ENCODE measurements at regions not wholly inside any gene's neighbourhood (a gene's known extent, or its start where the extent isn't known, plus 50 kb on each side); places are given as distances from the start of the nearest gene placed in this dataset.

GRCh38 chr12:59491877-59492276 is 104.0 kb upstream of the SLC16A7 start (continued):
- TF ChIP-seq, protein P1, sequence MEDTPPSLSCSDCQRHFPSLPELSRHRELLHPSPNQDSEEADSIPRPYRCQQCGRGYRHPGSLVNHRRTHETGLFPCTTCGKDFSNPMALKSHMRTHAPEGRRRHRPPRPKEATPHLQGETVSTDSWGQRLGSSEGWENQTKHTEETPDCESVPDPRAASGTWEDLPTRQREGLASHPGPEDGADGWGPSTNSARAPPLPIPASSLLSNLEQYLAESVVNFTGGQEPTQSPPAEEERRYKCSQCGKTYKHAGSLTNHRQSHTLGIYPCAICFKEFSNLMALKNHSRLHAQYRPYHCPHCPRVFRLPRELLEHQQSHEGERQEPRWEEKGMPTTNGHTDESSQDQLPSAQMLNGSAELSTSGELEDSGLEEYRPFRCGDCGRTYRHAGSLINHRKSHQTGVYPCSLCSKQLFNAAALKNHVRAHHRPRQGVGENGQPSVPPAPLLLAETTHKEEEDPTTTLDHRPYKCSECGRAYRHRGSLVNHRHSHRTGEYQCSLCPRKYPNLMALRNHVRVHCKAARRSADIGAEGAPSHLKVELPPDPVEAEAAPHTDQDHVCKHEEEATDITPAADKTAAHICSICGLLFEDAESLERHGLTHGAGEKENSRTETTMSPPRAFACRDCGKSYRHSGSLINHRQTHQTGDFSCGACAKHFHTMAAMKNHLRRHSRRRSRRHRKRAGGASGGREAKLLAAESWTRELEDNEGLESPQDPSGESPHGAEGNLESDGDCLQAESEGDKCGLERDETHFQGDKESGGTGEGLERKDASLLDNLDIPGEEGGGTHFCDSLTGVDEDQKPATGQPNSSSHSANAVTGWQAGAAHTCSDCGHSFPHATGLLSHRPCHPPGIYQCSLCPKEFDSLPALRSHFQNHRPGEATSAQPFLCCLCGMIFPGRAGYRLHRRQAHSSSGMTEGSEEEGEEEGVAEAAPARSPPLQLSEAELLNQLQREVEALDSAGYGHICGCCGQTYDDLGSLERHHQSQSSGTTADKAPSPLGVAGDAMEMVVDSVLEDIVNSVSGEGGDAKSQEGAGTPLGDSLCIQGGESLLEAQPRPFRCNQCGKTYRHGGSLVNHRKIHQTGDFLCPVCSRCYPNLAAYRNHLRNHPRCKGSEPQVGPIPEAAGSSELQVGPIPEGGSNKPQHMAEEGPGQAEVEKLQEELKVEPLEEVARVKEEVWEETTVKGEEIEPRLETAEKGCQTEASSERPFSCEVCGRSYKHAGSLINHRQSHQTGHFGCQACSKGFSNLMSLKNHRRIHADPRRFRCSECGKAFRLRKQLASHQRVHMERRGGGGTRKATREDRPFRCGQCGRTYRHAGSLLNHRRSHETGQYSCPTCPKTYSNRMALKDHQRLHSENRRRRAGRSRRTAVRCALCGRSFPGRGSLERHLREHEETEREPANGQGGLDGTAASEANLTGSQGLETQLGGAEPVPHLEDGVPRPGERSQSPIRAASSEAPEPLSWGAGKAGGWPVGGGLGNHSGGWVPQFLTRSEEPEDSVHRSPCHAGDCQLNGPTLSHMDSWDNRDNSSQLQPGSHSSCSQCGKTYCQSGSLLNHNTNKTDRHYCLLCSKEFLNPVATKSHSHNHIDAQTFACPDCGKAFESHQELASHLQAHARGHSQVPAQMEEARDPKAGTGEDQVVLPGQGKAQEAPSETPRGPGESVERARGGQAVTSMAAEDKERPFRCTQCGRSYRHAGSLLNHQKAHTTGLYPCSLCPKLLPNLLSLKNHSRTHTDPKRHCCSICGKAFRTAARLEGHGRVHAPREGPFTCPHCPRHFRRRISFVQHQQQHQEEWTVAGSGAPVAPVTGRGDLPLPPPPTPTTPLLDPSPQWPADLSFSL (CRISPR knock-in tag; IDR thresholded peaks at IDR 0.05): no peak
- no peak for TF ChIP-seq ASH2L (IDR thresholded peaks at IDR 0.05; ENCODE audit: insufficient read length, low read depth, low read length)
- no peak for TF ChIP-seq THAP11 (CRISPR knock-in tag; IDR thresholded peaks at IDR 0.05)
- no peak for TF ChIP-seq KMT2B (CRISPR knock-in tag; IDR thresholded peaks at IDR 0.05)
- TF ChIP-seq ZNF552 (CRISPR knock-in tag; IDR thresholded peaks at IDR 0.05; ENCODE audit: borderline replicate concordance): no peak
- no peak for TF ChIP-seq HIC2 (CRISPR knock-in tag; IDR thresholded peaks at IDR 0.05; ENCODE audit: low read depth)
- no peak for TF ChIP-seq ZNF44 (CRISPR knock-in tag; IDR thresholded peaks at IDR 0.05)

Data from HepG2 (cell line).